Prostate gland (tissue), 2 donors: ENCODE measurements at regions not wholly inside any gene's neighbourhood (a gene's known extent, or its start where the extent isn't known, plus 50 kb on each side); places are given as distances from the start of the nearest gene placed in this dataset.

Experiments used
- CTCF ChIP-seq, 4 experiments: fragments of 200-600 bp in 2 of 4; fragments of 450-650 bp in 2 of 4; sonication (generic) in 2 of 4; IDR thresholded peaks; 1 replicate in 3 of 4; 2 replicates in 1 of 4; pipeline ENCODE4 v1.5.1; 2016 to 2019; ENCODE audit warnings: antibody characterized with exemption in 4 of 4, mild to moderate bottlenecking in 2 of 4, moderate library complexity in 2 of 4
- POLR2A ChIP-seq: fragments of 450-650 bp; IDR thresholded peaks from one replicate; pipeline ENCODE4 v1.6.1; 2016; ENCODE audit warnings: antibody characterized with exemption, mild to moderate bottlenecking
- POLR2AphosphoS5 ChIP-seq: sonication (generic); formaldehyde crosslinking; IDR thresholded peaks from one replicate; pipeline ENCODE4 v1.6.1; 2017; ENCODE audit warnings: antibody characterized with exemption

GRCh38 chr6:15076565-15076964, 169.3 kb upstream of the JARID2 start:
- no peak for TF ChIP-seq CTCF (IDR thresholded peaks at IDR 0.05)
- no peak for TF ChIP-seq POLR2A
- no peak for TF ChIP-seq POLR2AphosphoS5
